Endothelial cell of umbilical vein (primary cell): ENCODE measurements at regions not wholly inside any gene's neighbourhood (a gene's known extent, or its start where the extent isn't known, plus 50 kb on each side); places are given as distances from the start of the nearest gene placed in this dataset.

Experiments used
- EZH2 ChIP-seq: IDR thresholded peaks from 2 replicates; pipeline ENCODE4 v1.6.1; 2012; ENCODE audit warnings: borderline replicate concordance, low read depth, mild to moderate bottlenecking, moderate library complexity, low read length, inconsistent platforms; ENCODE audit not compliant: severe bottlenecking
- FOS ChIP-seq: IDR thresholded peaks from 2 replicates; pipeline ENCODE4 v1.6.1; 2011; ENCODE audit warnings: mild to moderate bottlenecking, low read length, moderate library complexity, borderline replicate concordance; ENCODE audit not compliant: insufficient read depth
- JUN ChIP-seq: IDR thresholded peaks from 2 replicates; pipeline ENCODE4 v1.6.1; 2011; ENCODE audit warnings: borderline replicate concordance, low read depth; ENCODE audit not compliant: insufficient read length, insufficient read depth
- MYC ChIP-seq: IDR thresholded peaks from one replicate; pipeline ENCODE4 v1.6.1; 2011; ENCODE audit warnings: mild to moderate bottlenecking, low read depth, low read length
- POLR2A ChIP-seq: IDR thresholded peaks from 2 replicates; pipeline ENCODE4 v1.6.1; 2012; ENCODE audit warnings: low read depth, mild to moderate bottlenecking, control low read depth, low read length
- POLR2AphosphoS5 ChIP-seq: IDR thresholded peaks from 2 replicates; pipeline ENCODE4 v1.6.1; 2012; ENCODE audit warnings: low read depth, mild to moderate bottlenecking, control low read depth, low read length, moderate library complexity; ENCODE audit not compliant: insufficient read depth
- TF ChIP-seq, protein P1 (sequence below), 2 donors: IDR thresholded peaks; 1 replicate in 1 of 2; 2 replicates in 1 of 2; pipeline ENCODE4 v1.5.1; 2011; ENCODE audit warnings: low read length in 2 of 2, mild to moderate bottlenecking in 2 of 2, moderate library complexity in 2 of 2, control low read depth in 1 of 2, inconsistent platforms in 1 of 2, low read depth in 1 of 2; ENCODE audit not compliant: insufficient read depth in 1 of 2; ENCODE audit errors: extremely low read depth in 1 of 2
- TF ChIP-seq, protein P2 (sequence below): IDR thresholded peaks from 2 replicates; pipeline ENCODE4 v1.6.1; 2011; ENCODE audit not compliant: insufficient read depth, insufficient read length

DNA sequence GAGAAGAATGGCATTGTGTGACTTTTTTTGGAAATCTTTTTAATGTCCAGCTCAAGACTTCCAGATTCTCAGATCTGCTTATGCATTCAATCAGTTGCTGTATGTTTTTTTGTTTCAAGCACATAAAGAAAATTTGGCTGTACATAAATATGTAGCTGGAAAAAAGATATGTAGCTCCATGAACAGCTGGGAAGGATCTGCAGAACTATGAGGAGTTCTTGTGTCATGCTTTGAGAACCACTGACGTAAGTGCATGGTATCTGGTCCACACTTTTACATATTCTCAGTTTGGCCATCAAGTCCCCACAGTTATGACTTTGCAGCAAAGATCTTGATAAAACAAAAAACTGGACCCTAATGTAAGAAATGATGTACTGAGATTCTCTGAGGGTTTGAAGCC is 165.9 kb downstream of the KIT start:
- TF ChIP-seq, protein P1, sequence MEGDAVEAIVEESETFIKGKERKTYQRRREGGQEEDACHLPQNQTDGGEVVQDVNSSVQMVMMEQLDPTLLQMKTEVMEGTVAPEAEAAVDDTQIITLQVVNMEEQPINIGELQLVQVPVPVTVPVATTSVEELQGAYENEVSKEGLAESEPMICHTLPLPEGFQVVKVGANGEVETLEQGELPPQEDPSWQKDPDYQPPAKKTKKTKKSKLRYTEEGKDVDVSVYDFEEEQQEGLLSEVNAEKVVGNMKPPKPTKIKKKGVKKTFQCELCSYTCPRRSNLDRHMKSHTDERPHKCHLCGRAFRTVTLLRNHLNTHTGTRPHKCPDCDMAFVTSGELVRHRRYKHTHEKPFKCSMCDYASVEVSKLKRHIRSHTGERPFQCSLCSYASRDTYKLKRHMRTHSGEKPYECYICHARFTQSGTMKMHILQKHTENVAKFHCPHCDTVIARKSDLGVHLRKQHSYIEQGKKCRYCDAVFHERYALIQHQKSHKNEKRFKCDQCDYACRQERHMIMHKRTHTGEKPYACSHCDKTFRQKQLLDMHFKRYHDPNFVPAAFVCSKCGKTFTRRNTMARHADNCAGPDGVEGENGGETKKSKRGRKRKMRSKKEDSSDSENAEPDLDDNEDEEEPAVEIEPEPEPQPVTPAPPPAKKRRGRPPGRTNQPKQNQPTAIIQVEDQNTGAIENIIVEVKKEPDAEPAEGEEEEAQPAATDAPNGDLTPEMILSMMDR (IDR thresholded peaks at IDR 0.05; ENCODE audit: extremely low read depth in 1 of 2, insufficient read depth in 1 of 2, low read depth in 1 of 2, low read length in 2 of 2) = no peak
- TF ChIP-seq POLR2A (no peak), EZH2 (no peak), POLR2AphosphoS5 (no peak), MYC (no peak), JUN (no peak), FOS (no peak)
- TF ChIP-seq, protein P2, sequence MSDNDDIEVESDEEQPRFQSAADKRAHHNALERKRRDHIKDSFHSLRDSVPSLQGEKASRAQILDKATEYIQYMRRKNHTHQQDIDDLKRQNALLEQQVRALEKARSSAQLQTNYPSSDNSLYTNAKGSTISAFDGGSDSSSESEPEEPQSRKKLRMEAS = no peak
